Kidney (tissue), 13 donors: ENCODE measurements at regions not wholly inside any gene's neighbourhood (a gene's known extent, or its start where the extent isn't known, plus 50 kb on each side); places are given as distances from the start of the nearest gene placed in this dataset.

Experiments used
- DNase-seq, 5 donors: peaks; one replicate each; pipeline ENCODE4 v3.0.0-alpha.2; 2013 to 2020
- FAIRE-seq: peaks from 2 replicates; lab custom pipeline; 2012; peaks lifted over from hg19 to GRCh38; lab: Jason Lieb, UNC
- H3K27ac ChIP-seq, 2 donors: one replicate each; pipeline ENCODE4 v1.7.0; 2013; ENCODE audit warnings: low read depth in 2 of 2, low read length in 2 of 2, inconsistent platforms in 1 of 2
- H3K27me3 ChIP-seq: one replicate; pipeline ENCODE4 v1.7.1; 2013; ENCODE audit warnings: low read length, inconsistent platforms; ENCODE audit not compliant: control insufficient read depth, insufficient read depth
- H3K36me3 ChIP-seq, 3 donors: one replicate each; pipeline versions ENCODE4 v1.7.0 to v1.7.1; 2013; ENCODE audit warnings: low read length in 3 of 3, control low read depth in 1 of 3, inconsistent platforms in 1 of 3; ENCODE audit not compliant: insufficient read depth in 3 of 3, control insufficient read depth in 2 of 3
- H3K4me1 ChIP-seq, 3 donors: one replicate each; pipeline versions ENCODE4 v1.7.0 to v1.7.1; 2013; ENCODE audit warnings: low read length in 3 of 3, inconsistent platforms in 1 of 3, low read depth in 1 of 3; ENCODE audit not compliant: control insufficient read depth in 2 of 3, insufficient read depth in 2 of 3
- H3K4me3 ChIP-seq, 3 donors: one replicate each; pipeline versions ENCODE4 v1.7.0 to v1.8.1; 2013; ENCODE audit warnings: low read length in 3 of 3, control low read depth in 1 of 3, inconsistent platforms in 1 of 3
- H3K9ac ChIP-seq, 3 donors: one replicate each; pipeline versions ENCODE4 v1.7.0 to v1.7.1; 2013; ENCODE audit warnings: low read length in 3 of 3, control low read depth in 1 of 3, inconsistent platforms in 1 of 3
- H3K9me3 ChIP-seq, 3 donors: one replicate each; pipeline versions ENCODE4 v1.7.0 to v1.7.1; 2013; ENCODE audit warnings: low read length in 3 of 3, control low read depth in 1 of 3, inconsistent platforms in 1 of 3; ENCODE audit not compliant: control insufficient read depth in 2 of 3, insufficient read depth in 1 of 3
- CTCF ChIP-seq: IDR thresholded peaks from 3 replicates; pipeline ENCODE4 v1.5.1; 2012; ENCODE audit warnings: mild to moderate bottlenecking, moderate library complexity, borderline replicate concordance; ENCODE audit not compliant: insufficient read depth; ENCODE audit errors: extremely low read depth
- intact Hi-C: fragments of 100-400 bp; cut with DNase I; formaldehyde crosslinking; loops from one replicate; pipeline ENCODE4 v1.11.1; 2022
- donor health status: control.
- donor health status: control.
- donor health status: control.
- donor health status: control.
- donor health status: control.
- donor health status: DM: yes; HTN: yes; CAD: no.
- donor health status: Normal renal cell carcinoma (clear cell type).

- H3K36me3 ChIP-seq = no peaks in the 10 kb centered on the region
- peaks cover 0 to 19% (median 0%) of the 10 kb centered on the region in 3 donors for H3K9me3 ChIP-seq
- no peaks in the 10 kb centered on the region for H3K4me1 ChIP-seq
- intact Hi-C loops = no loop called here
- FAIRE-seq = no peak
- no peaks in the 10 kb centered on the region for H3K27me3 ChIP-seq
- no peak for TF ChIP-seq CTCF
- H3K4me3 ChIP-seq = no peak overlapping the region
- H3K27ac ChIP-seq = no peak overlapping the region
- no peak overlapping the region for H3K9ac ChIP-seq
- DNase-seq = no peak
Measured at GRCh38 chr17:74088934-74089329, 114.5 kb upstream of the RPL38 start.

- intact Hi-C loops = no loop called here
- DNase-seq (no peak), FAIRE-seq (no peak)
- H3K9ac ChIP-seq = no peak overlapping the region
- no peak overlapping the region for H3K27ac ChIP-seq
- no peak for TF ChIP-seq CTCF
- peaks cover 0 to 19% (median 0%) of the 10 kb centered on the region in 3 donors for H3K9me3 ChIP-seq
- no peaks in the 10 kb centered on the region for H3K36me3 ChIP-seq
- no peak overlapping the region for H3K4me3 ChIP-seq
- H3K4me1 ChIP-seq = no peaks in the 10 kb centered on the region
- no peaks in the 10 kb centered on the region for H3K27me3 ChIP-seq
Measured at GRCh38 chr17:74089380-74089779, 114.1 kb upstream of the RPL38 start.

GRCh38 chr17:74089869-74090464 is 113.5 kb upstream of the RPL38 start:
- Histone ChIP-seq H3K27ac (no peak overlapping the region), H3K9ac (no peak overlapping the region), H3K4me3 (no peak overlapping the region), H3K4me1 (no peaks in the 10 kb centered on the region), H3K9me3 (peaks cover 0 to 18% (median 0%) of the 10 kb centered on the region in 3 donors), H3K27me3 (no peaks in the 10 kb centered on the region), H3K36me3 (no peaks in the 10 kb centered on the region)
- intact Hi-C loops = no loop called here
- peak; percentile 14 for TF ChIP-seq CTCF
- DNase-seq = peak in 3 of 5 donors; percentile 48 to 69 (median 67)
- FAIRE-seq = no peak

- DNase-seq = no peak
Measured at GRCh38 chr17:74094651-74095050, 108.8 kb upstream of the RPL38 start.

More at GRCh38 chr17:74094651-74095050, 108.8 kb upstream of the RPL38 start:
- no peak for TF ChIP-seq CTCF
- H3K4me1 ChIP-seq = peaks cover 0 to 3% (median 0%) of the 10 kb centered on the region in 3 donors
- no peaks in the 10 kb centered on the region for H3K27me3 ChIP-seq
- intact Hi-C loops = no loop called here
- H3K4me3 ChIP-seq = no peak overlapping the region
- H3K9ac ChIP-seq = no peak overlapping the region
- H3K27ac ChIP-seq = no peak overlapping the region
- no peak for FAIRE-seq
- peaks cover 0 to 12% (median 2%) of the 10 kb centered on the region in 3 donors for H3K9me3 ChIP-seq
- no peaks in the 10 kb centered on the region for H3K36me3 ChIP-seq
